IPS-15b (cell line): ENCODE measurements at regions not wholly inside any gene's neighbourhood (a gene's known extent, or its start where the extent isn't known, plus 50 kb on each side); places are given as distances from the start of the nearest gene placed in this dataset.

ENCODE experiments used
- H3K27me3 ChIP-seq: one replicate; pipeline ENCODE4 v1.6.1; 2013; ENCODE audit warnings: low read length; ENCODE audit not compliant: control insufficient read depth, insufficient read depth
- H3K36me3 ChIP-seq: one replicate; pipeline ENCODE4 v1.6.1; 2013; ENCODE audit warnings: low read length; ENCODE audit not compliant: control insufficient read depth, insufficient read depth
- H3K4me1 ChIP-seq: one replicate; pipeline ENCODE4 v1.6.1; 2013; ENCODE audit warnings: mild to moderate bottlenecking, low read length; ENCODE audit not compliant: control insufficient read depth, insufficient read depth
- H3K4me3 ChIP-seq: one replicate; pipeline ENCODE4 v1.5.1; 2013; ENCODE audit warnings: low read depth, low read length
- H3K9ac ChIP-seq: one replicate; pipeline ENCODE4 v1.6.1; 2013; ENCODE audit warnings: low read depth, mild to moderate bottlenecking, low read length
- H3K9me3 ChIP-seq: one replicate; pipeline ENCODE4 v1.6.1; 2013; ENCODE audit warnings: mild to moderate bottlenecking, low read length; ENCODE audit not compliant: control insufficient read depth, insufficient read depth

DNA sequence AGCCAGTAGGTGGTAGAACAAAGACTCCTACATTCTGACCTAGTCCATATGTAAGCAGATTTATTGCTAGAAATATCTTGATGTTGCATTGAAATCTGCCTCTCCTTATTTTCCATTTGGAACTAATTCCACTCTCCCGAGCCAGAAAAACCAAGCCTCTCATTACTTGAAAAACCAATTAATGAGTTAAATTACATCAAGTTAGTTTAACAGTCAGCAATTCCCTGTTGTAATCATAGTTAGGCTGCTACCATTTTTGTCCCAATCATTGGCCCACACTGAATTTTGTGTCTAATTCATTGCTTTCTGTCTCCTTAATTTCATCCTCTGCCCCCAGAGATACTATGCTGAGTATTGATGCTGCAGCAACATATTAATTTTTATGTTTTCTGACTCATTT is 168.3 kb upstream of the TNP1 start:
- no peaks in the 10 kb centered on the region for H3K27me3 ChIP-seq
- H3K9me3 ChIP-seq: no peaks in the 10 kb centered on the region
- no peak overlapping the region for H3K9ac ChIP-seq
- no peak overlapping the region for H3K4me3 ChIP-seq
- no peaks in the 10 kb centered on the region for H3K36me3 ChIP-seq
- no peaks in the 10 kb centered on the region for H3K4me1 ChIP-seq

DNA sequence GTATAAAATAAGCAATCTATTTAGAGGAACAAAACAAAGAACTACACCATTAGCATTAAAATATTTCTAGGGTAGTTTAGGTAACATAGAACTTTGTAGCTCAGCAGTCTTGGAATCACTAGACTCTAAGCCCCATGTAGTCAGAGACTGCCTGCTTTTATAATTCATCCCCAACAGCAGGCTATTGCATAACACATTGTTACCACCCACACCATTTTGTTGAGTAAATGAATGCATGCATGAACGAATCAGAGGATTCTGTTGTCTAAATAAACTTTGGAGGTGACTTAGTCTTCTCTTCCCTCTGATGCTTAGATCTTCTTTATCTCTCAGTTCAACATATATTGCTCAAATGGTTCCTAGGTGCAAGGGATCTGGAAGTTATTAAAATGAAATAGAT is 167.6 kb upstream of the TNP1 start:
- no peaks in the 10 kb centered on the region for H3K4me1 ChIP-seq
- no peaks in the 10 kb centered on the region for H3K27me3 ChIP-seq
- no peaks in the 10 kb centered on the region for H3K36me3 ChIP-seq
- H3K9ac ChIP-seq: no peak overlapping the region
- no peak overlapping the region for H3K4me3 ChIP-seq
- no peaks in the 10 kb centered on the region for H3K9me3 ChIP-seq

DNA sequence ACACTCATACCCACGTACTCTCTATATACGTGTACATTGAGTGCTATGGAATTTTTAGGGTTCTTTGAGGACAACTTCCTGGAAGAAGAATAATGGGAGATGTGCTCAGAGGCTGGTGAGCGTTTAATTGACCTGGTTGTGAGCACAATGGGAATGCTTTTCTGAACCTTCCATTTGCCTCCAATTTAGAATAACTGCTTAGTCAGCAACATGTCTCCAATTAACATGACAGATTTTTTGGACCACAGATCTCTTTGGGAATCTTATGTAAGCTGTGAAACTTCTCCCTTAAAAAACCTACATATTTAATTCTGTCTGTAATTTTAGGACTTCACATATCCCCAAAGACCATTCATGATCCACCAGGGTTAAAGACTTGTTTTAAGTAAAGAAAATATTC is 166.7 kb upstream of the TNP1 start:
- Histone ChIP-seq H3K4me3 (no peak overlapping the region), H3K27me3 (no peaks in the 10 kb centered on the region), H3K36me3 (no peaks in the 10 kb centered on the region), H3K9ac (no peak overlapping the region), H3K4me1 (no peaks in the 10 kb centered on the region), H3K9me3 (no peaks in the 10 kb centered on the region)

DNA sequence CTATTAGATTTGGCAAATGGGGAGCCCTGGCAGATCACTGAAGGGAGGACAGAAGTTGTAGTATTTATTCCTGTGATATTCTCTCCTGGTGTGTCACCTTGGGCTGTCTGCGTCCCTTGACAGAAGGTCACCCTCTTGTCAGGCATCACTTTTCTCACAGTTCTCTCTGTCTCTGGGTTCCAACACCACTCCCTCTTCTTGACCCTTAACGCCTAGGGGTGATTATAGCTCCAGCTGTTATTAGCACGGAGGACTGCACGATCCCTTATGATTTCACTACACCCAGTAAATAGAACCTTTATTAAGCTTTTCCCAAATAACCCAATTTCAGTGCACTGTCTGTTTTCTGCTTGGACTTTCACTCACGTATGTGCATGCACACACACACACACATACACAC is 166.3 kb upstream of the TNP1 start:
- no peaks in the 10 kb centered on the region for H3K36me3 ChIP-seq
- H3K4me1 ChIP-seq: no peaks in the 10 kb centered on the region
- no peak overlapping the region for H3K4me3 ChIP-seq
- H3K9me3 ChIP-seq: no peaks in the 10 kb centered on the region
- no peaks in the 10 kb centered on the region for H3K27me3 ChIP-seq
- no peak overlapping the region for H3K9ac ChIP-seq

DNA sequence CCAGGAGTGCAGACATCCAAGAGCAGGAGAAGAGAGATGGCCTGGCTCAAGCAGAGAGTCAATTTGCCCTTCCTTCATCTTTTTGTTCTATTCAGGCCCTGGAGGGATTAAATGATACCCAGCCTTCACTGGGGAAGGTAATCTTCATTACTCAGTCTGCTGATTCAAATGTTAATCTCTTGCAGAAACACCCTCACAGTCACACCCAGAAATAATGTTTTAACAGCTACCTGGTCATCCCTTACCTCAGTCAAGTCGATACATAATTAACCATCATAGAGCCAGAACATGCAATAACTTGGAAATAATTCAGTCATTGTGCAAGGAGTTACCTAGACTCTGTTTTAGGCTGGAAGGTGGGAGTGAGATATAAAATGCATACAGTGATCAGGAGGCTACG is 163.7 kb upstream of the TNP1 start:
- no peaks in the 10 kb centered on the region for H3K27me3 ChIP-seq
- H3K9ac ChIP-seq: no peak overlapping the region
- no peaks in the 10 kb centered on the region for H3K4me1 ChIP-seq
- no peaks in the 10 kb centered on the region for H3K9me3 ChIP-seq
- no peak overlapping the region for H3K4me3 ChIP-seq
- no peaks in the 10 kb centered on the region for H3K36me3 ChIP-seq

DNA sequence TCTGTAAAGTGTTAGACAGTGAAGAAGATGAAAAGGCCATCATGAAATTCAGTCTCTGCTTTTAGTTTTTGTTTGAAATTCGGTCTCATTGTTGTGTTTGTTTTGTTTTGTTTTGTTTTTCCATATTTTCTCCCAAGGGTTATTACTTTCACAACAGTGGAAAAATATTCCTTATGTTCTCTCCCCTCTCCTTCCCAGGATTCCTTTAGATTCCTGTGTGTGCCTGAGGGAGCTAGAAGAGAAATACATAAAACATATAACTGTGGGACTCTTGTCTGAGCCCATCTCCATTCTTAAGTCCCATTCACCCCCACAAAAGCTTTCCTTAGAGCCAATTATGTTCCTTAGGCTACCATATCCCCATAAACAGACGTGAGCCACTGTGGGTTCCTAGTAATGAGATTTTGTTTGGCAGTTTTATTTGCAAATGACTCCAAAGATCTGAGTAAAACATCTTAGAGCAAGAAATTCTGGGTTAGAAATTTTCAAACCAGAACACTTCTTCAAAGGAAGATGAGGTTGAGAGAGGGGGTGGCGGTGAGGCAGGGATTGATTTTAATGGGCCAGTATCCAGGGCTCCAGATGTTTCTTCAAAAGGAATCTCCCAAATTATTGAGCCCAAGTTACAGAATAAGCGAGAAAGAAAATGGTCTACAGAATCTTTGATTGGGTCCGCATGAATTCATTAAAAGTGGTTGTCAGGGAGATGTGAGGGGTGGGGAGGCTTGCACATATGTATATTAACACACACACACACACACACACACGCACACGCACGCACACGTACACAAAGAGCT is 157.8 kb upstream of the TNP1 start:
- Histone ChIP-seq H3K9me3 (no peaks in the 10 kb centered on the region), H3K4me1 (no peaks in the 10 kb centered on the region), H3K36me3 (no peaks in the 10 kb centered on the region), H3K27me3 (no peaks in the 10 kb centered on the region), H3K4me3 (no peak overlapping the region), H3K9ac (no peak overlapping the region)

DNA sequence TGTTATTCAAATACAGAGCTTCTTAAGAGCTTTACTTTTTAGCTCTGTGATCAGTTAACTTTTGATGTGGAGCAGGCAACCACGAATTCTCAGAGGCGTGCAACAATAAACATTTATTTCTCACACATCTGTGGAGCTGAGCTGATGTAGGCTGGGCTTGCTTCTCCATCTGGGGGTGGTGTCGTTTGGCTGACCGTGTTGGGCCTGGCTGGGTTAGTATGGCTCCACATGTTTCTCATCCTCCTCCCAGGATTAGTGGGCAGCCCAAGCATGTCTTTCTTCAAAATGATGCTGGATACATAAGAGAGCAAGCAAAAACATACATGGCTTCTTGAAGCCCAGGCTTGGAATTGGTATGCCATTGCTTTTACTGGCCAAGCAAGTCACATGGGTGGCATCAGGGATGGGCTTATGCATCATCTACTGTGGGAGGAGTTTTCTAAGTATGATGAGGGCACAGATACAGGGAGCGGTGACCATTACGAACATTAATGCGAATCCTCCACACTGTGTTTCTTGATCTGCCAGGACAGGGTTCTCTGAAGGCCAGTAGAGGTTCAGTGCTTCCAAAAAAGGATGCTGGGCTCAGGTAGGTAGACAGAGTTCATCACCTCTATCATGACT is 157.0 kb upstream of the TNP1 start:
- Histone ChIP-seq H3K9ac (no peak overlapping the region), H3K4me3 (no peak overlapping the region), H3K4me1 (no peaks in the 10 kb centered on the region), H3K27me3 (no peaks in the 10 kb centered on the region), H3K9me3 (no peaks in the 10 kb centered on the region), H3K36me3 (no peaks in the 10 kb centered on the region)

DNA sequence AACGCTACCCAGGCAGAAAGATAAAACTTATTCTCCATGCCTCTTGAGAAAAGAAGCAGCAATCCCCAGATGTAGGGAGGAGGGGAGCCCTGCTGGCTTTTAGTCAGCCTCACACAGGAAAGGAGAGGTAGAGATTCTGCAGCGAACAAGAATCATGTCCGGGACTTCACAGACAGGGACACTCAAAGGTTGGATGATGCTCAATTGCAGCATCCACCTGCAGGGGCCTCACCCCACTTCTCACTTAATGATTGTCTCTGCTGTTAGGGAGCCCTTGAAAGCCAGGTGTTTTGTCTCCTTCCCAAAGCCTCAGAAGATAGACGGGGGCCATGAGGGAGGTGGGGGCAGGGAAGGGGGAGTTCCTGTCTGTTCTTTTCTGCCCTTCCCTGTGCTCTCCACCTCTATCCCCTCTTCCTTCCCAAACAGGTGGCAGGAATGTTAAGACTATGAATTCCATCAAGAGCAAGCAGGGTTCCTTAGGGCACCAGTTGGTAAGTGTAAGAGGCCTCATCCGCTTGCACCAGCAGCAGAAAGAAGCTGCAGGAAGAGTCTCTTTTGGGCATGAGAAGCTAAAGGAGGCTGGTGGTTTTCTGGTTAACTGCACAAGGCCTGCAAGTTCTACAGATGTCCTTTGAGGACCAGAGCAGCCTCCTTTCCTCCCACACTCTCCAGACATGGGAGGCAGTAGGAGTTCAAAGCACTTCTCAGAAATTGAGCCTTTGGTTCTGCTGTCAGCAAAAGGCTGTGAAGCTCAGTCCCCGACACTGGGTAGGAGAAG is 154.7 kb upstream of the TNP1 start:
- Histone ChIP-seq H3K4me1 (no peaks in the 10 kb centered on the region), H3K9me3 (no peaks in the 10 kb centered on the region), H3K9ac (no peak overlapping the region), H3K27me3 (no peaks in the 10 kb centered on the region), H3K36me3 (no peaks in the 10 kb centered on the region), H3K4me3 (no peak overlapping the region)

DNA sequence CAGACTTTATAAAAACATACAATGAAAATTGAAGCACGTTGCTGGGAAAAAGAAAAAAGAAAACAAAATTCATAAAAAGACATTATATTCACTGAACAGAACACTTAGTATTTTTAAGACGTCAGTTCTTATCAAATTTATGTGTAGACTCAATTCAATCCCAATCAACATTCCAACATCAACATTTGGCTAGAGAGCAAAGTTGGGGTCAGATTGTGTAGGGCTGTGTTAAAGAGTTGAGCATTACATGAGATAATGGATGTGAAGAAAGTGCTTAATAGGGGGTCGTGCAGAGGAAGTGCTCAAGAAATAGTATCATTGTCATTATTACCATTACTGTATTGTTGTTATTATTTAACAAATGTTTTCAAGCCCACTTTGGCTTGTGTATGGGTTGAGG is 154.1 kb upstream of the TNP1 start:
- Histone ChIP-seq H3K36me3 (no peaks in the 10 kb centered on the region), H3K4me3 (no peak overlapping the region), H3K9me3 (no peaks in the 10 kb centered on the region), H3K4me1 (no peaks in the 10 kb centered on the region), H3K9ac (no peak overlapping the region), H3K27me3 (no peaks in the 10 kb centered on the region)

DNA sequence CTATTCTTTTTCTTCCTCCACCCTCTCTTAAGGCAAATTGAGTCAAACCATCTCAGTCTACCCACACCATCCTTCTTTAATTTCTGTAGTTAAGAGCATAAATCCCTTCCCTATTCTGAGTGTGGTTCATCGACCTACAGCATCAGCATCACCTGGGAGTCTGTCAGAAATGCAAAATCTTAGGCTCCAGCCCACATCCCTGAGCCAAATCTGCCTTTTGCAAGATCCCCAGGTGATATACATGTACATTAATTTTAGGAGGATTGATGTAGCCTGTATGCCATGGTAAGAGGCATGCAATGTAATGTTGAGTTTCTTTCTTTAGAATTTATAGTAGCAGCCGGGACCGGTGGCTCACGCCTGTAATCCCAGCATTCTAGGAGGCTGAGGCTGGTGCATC is 151.7 kb upstream of the TNP1 start:
- H3K9ac ChIP-seq: no peak overlapping the region
- H3K27me3 ChIP-seq: no peaks in the 10 kb centered on the region
- no peaks in the 10 kb centered on the region for H3K4me1 ChIP-seq
- H3K36me3 ChIP-seq: no peaks in the 10 kb centered on the region
- no peaks in the 10 kb centered on the region for H3K9me3 ChIP-seq
- no peak overlapping the region for H3K4me3 ChIP-seq

DNA sequence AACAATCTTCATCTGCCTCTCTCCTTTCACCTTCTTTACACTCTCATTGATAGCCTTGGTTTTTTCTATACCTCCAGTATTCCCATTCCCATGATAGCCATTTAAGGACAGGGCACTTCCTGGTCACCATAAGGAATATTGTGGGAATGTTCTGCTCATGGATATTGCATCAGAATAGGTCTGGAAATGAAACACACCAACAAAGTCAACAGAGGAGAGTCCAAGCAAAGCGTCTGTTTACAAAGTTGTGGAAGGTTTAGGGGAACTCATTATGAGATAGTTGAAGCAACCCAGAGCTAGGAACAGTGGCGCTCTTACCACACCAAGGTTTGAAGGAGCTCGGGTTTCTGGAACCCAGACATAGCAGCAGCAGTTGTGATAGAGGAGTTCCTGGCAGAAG is 150.3 kb upstream of the TNP1 start:
- Histone ChIP-seq H3K36me3 (no peaks in the 10 kb centered on the region), H3K9me3 (no peaks in the 10 kb centered on the region), H3K27me3 (no peaks in the 10 kb centered on the region), H3K9ac (no peak overlapping the region), H3K4me1 (no peaks in the 10 kb centered on the region), H3K4me3 (no peak overlapping the region)

DNA sequence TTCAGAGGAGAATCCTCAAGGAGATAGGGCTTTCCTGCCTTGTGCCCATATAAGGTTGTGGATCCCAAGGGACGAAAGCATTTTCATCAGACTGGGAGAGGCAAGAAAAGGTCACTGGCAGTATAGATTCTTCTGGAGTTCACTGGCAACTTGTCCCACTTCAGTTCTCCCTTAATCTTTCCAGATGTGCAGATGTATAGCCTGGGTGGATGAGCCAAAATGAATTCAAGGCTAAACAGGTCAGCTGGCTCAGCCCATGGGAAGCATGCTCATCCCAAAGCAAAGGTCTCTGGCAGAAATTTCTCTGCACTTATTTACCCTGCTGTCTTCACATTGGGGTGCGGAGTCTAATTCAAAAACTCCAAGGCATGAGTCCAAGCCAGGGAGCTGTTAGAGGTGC is 148.9 kb upstream of the TNP1 start:
- no peak overlapping the region for H3K4me3 ChIP-seq
- no peak overlapping the region for H3K9ac ChIP-seq
- H3K27me3 ChIP-seq: no peaks in the 10 kb centered on the region
- no peaks in the 10 kb centered on the region for H3K36me3 ChIP-seq
- no peaks in the 10 kb centered on the region for H3K9me3 ChIP-seq
- no peaks in the 10 kb centered on the region for H3K4me1 ChIP-seq
